ENCODE measurements at regions not wholly inside any gene's neighbourhood (a gene's known extent, or its start where the extent isn't known, plus 50 kb on each side); places are given as distances from the start of the nearest gene placed in this dataset.

DNA sequence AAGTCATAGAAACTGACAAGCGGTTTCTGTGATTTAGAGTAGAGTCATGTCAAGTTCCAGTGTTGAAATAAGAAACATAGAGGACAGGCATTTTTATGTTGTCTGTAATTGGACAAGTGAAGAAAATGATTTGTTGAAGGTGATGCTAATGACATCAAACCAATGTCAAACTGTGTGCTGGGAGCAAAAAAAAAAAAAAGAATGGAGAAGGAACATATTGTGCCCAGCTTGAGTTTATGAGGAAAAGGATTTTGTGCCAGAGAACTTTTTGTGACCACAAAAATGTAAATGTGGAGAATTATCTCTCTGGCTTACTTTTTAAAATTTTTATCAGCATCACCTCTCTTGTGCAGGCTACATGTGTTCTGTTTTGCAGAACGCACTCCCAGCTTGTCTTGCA, 495.7 kb downstream of the RAPGEF2 start:
- Histone ChIP-seq H3K4me3 (replicated peaks in 1 of 3) (no peak overlapping the region), H3K36me3 (no peaks in the 10 kb centered on the region), H3K9me3 (no peaks in the 10 kb centered on the region), H3K27me3 (no peaks in the 10 kb centered on the region), H3K27ac (no peak overlapping the region), H3K4me1 (no peaks in the 10 kb centered on the region)
- intact Hi-C loops (cut with DNase I), result no loop called here
- TF ChIP-seq, protein P1, sequence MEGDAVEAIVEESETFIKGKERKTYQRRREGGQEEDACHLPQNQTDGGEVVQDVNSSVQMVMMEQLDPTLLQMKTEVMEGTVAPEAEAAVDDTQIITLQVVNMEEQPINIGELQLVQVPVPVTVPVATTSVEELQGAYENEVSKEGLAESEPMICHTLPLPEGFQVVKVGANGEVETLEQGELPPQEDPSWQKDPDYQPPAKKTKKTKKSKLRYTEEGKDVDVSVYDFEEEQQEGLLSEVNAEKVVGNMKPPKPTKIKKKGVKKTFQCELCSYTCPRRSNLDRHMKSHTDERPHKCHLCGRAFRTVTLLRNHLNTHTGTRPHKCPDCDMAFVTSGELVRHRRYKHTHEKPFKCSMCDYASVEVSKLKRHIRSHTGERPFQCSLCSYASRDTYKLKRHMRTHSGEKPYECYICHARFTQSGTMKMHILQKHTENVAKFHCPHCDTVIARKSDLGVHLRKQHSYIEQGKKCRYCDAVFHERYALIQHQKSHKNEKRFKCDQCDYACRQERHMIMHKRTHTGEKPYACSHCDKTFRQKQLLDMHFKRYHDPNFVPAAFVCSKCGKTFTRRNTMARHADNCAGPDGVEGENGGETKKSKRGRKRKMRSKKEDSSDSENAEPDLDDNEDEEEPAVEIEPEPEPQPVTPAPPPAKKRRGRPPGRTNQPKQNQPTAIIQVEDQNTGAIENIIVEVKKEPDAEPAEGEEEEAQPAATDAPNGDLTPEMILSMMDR (IDR thresholded peaks at IDR 0.05), result no peak
- TF ChIP-seq POLR2A (IDR thresholded peaks at IDR 0.05), result no peak
- no peak for DNase-seq
- 88 to 90% methylated on average over 2 of the region's 2 CpGs for WGBS, 2 donors

DNA sequence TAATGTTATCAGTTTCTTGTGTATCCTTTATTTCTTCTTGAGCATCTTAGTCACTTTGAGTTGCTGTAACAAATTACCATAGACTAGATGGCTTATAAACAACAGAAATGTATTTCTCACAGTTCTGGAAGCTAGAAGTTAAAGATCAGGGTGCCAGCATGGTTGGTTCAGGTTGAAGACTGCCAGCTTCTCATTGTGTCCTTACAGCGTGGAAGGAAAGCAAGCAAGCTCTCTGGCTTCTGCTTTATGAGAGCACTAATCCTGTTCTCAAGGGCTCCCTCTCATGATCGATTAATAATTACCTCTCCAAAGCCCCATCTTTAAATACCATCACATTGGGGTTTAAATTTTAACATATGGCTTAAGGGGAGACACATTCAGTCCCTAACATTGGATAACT, 497.2 kb downstream of the RAPGEF2 start:
- intact Hi-C loops (cut with DNase I), result no loop called here
- H3K27me3 ChIP-seq, result no peaks in the 10 kb centered on the region
- no peaks in the 10 kb centered on the region for H3K36me3 ChIP-seq
- WGBS, 2 donors, result 67 to 68% methylated on average over 2 of the region's 2 CpGs
- TF ChIP-seq, protein P1 (IDR thresholded peaks at IDR 0.05), result no peak
- TF ChIP-seq POLR2A (IDR thresholded peaks at IDR 0.05), result no peak
- no peak overlapping the region for H3K27ac ChIP-seq
- no peaks in the 10 kb centered on the region for H3K4me1 ChIP-seq
- no peaks in the 10 kb centered on the region for H3K9me3 ChIP-seq
- DNase-seq, result no peak
- H3K4me3 ChIP-seq (replicated peaks in 1 of 3), result no peak overlapping the region

DNA sequence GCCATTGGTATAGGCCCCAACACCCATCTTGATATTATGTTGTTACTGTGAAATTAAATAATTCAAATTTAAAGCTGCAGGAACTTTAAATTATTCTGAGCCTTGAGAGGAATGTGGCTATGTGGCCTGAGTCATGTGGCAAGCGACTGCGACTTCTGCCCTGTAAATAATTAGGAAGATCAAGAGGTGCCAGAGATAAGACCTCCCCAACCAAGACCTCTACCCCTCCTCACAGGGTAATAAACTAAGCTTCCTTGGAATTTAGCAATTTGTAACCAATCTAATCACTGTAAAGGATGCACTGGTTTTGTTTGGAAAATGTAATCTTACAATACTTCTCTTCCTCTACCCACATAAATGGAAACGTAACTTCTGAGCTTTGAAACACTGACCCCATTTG, 501.9 kb downstream of the RAPGEF2 start:
- DNase-seq, result no peak
- TF ChIP-seq, protein P1 (IDR thresholded peaks at IDR 0.05), result no peak
- no peak for TF ChIP-seq POLR2A (IDR thresholded peaks at IDR 0.05)

DNA sequence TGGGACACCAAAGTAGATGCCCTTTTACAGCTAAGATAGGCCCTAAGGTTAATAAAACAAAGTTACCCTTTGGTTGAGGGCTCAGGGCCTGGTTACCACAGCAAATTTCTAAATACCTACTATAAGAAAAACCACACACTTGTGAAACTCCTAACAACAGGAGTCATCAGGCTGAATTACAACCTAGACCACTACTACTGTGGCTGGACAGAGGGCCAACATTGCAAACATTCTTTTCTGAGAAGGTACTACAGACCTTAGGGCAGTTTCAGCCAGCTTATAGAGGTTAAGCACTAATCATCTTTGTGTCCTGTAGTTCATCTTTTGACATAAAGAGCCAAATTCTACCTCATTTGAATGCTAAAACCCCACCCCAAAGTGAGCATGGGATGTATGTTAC, 504.0 kb downstream of the RAPGEF2 start:
- intact Hi-C loops (cut with DNase I), result no loop called here
- H3K27ac ChIP-seq, result no peak overlapping the region
- no peaks in the 10 kb centered on the region for H3K27me3 ChIP-seq
- no peak for DNase-seq
- no peaks in the 10 kb centered on the region for H3K4me1 ChIP-seq
- H3K4me3 ChIP-seq (replicated peaks in 1 of 3), result no peak overlapping the region
- no peaks in the 10 kb centered on the region for H3K36me3 ChIP-seq
- no peaks in the 10 kb centered on the region for H3K9me3 ChIP-seq
- TF ChIP-seq, protein P1 (IDR thresholded peaks at IDR 0.05), result no peak
- TF ChIP-seq POLR2A (IDR thresholded peaks at IDR 0.05), result no peak

More for the DNA sequence above, 501.9 kb downstream of the RAPGEF2 start:
- no peak overlapping the region for H3K27ac ChIP-seq
- no peaks in the 10 kb centered on the region for H3K36me3 ChIP-seq
- 86 to 91% methylated on average over 3 of the region's 3 CpGs for WGBS, 2 donors
- no peak overlapping the region for H3K4me3 ChIP-seq (replicated peaks in 1 of 3)
- no peaks in the 10 kb centered on the region for H3K9me3 ChIP-seq
- H3K27me3 ChIP-seq, result no peaks in the 10 kb centered on the region
- no peaks in the 10 kb centered on the region for H3K4me1 ChIP-seq
- intact Hi-C loops (cut with DNase I), result no loop called here

DNA sequence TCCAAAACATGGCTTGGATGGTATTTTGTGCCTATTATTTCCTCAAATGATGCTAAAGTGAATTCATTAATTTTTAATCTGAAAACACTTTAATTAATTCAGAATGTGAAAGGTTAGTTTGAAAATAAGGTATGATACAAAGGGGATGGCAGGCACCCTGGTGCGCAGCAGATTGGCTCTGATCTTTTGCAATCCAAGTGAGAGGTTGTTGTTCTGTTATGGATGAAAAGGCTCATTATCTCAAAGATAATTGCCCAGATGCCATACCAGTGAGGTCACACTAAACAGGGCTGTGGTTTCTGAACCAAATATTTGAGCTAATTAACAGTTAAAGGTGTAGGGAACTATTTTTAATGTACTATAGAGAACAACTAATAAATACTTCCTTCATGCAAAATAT, 504.9 kb downstream of the RAPGEF2 start:
- no peaks in the 10 kb centered on the region for H3K4me1 ChIP-seq
- 90 to 93% methylated on average over 1 of the region's 1 CpG for WGBS, 2 donors
- H3K27ac ChIP-seq, result no peak overlapping the region
- no peaks in the 10 kb centered on the region for H3K9me3 ChIP-seq
- H3K36me3 ChIP-seq, result no peaks in the 10 kb centered on the region
- intact Hi-C loops (cut with DNase I), result no loop called here
- TF ChIP-seq POLR2A (IDR thresholded peaks at IDR 0.05), result no peak
- TF ChIP-seq, protein P1 (IDR thresholded peaks at IDR 0.05), result no peak
- H3K4me3 ChIP-seq (replicated peaks in 1 of 3), result no peak overlapping the region
- DNase-seq, result no peak
- H3K27me3 ChIP-seq, result no peaks in the 10 kb centered on the region
